Transverse colon (tissue), 4 donors: ENCODE measurements at regions not wholly inside any gene's neighbourhood (a gene's known extent, or its start where the extent isn't known, plus 50 kb on each side); places are given as distances from the start of the nearest gene placed in this dataset.

Experiments
- DNase-seq: peaks from one replicate; pipeline ENCODE4 v3.0.0-alpha.2; 2019
- H3K27ac ChIP-seq, 4 donors: fragments of 200-600 bp; sonication (generic); 2 replicates each; pipeline ENCODE4 v1.5.1; 2016 to 2018; ENCODE audit warnings: inconsistent platforms in 4 of 4
- H3K27me3 ChIP-seq: fragments of 200-600 bp; sonication (generic); 2 replicates; pipeline ENCODE4 v1.5.1; 2017; ENCODE audit warnings: inconsistent platforms
- H3K36me3 ChIP-seq, 4 donors: fragments of 200-600 bp; sonication (generic); 2 replicates each; pipeline ENCODE4 v1.5.1; 2017 to 2019; ENCODE audit warnings: inconsistent platforms in 4 of 4
- H3K4me1 ChIP-seq, 4 donors: fragments of 200-600 bp; sonication (generic); 2 replicates each; pipeline ENCODE4 v1.5.1; 2017 to 2020; ENCODE audit warnings: inconsistent platforms in 4 of 4
- H3K4me3 ChIP-seq, 4 donors: fragments of 200-600 bp; sonication (generic); 1 replicate in 1 of 4; 2 replicates in 3 of 4; pipeline versions ENCODE4 v1.5.1 to v1.6.1; 2017 to 2019; ENCODE audit warnings: inconsistent platforms in 4 of 4
- H3K9me3 ChIP-seq, 2 donors: fragments of 200-600 bp; sonication (generic); 2 replicates each; pipeline ENCODE4 v1.5.1; 2017 to 2019; ENCODE audit warnings: inconsistent platforms in 2 of 2
- EP300 ChIP-seq: sonication (generic); formaldehyde crosslinking; IDR thresholded peaks from one replicate; pipeline ENCODE4 v1.6.1; 2017; ENCODE audit warnings: antibody characterized with exemption, low read depth
- POLR2A ChIP-seq: fragments of 450-650 bp; IDR thresholded peaks from one replicate; pipeline ENCODE4 v1.6.1; 2016; ENCODE audit warnings: antibody characterized with exemption, mild to moderate bottlenecking, moderate library complexity
- POLR2AphosphoS5 ChIP-seq, 3 donors: sonication (generic); formaldehyde crosslinking; IDR thresholded peaks; one replicate each; pipeline ENCODE4 v1.6.1; 2016; ENCODE audit warnings: antibody characterized with exemption in 3 of 3
- WGBS, 2 donors: methylation state at CpG; one replicate each; pipeline ENCODE4 v1.1.5; 2018; ENCODE audit warnings: low coverage in 1 of 2; 5-methylcytosine and 5-hydroxymethylcytosine counted together
- in situ Hi-C, 4 donors: fragments of 200-750 bp; cut with MboI; loops; one replicate each; pipeline versions ENCODE4 v1.15.0 to v1.15.1; 2017; ENCODE audit warnings: low sequenced_read_pairs in 3 of 4, low pct_ligation_motif_present in 1 of 4, low pct_unique_long_range_greater_than_20kb in 1 of 4
- intact Hi-C: fragments of 100-400 bp; cut with DNase I; formaldehyde crosslinking; loops from one replicate; pipeline ENCODE4 v1.15.1; 2023; ENCODE audit warnings: low total_unique reads
- TF ChIP-seq, protein P1 (sequence below), 5 experiments: fragments of 200-600 bp in 3 of 5; fragments of 450-650 bp in 2 of 5; sonication (generic) in 3 of 5; IDR thresholded peaks; 1 replicate in 2 of 5; 2 replicates in 3 of 5; pipeline ENCODE4 v1.5.1; 2016 to 2017; ENCODE audit warnings: antibody characterized with exemption in 5 of 5, inconsistent platforms in 3 of 5, mild to moderate bottlenecking in 2 of 5, moderate library complexity in 1 of 5

DNA sequence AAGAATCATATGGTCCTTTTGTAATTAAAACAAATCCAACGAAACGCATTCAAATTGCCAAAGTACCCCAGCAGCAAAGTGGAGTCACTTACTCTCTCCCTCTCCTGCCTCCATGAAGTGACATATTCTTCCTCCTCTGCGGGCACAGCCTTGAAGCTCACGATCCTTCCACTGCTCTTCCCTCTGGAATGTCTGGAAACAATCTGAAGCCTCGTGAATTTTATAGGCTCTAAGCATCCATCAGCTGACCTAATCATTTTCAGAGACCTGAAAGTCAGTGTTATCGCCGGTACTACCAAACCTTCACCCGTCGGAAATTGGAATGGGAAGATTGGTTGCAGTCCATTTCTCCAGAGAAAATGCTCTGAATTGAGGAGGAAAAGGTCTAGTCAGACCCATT lies 134.5 kb upstream of the FOXF1 start:
- no peaks in the 10 kb centered on the region for H3K27me3 ChIP-seq
- peaks cover 0 to 3% of the 10 kb centered on the region in 2 donors for H3K9me3 ChIP-seq
- peaks cover 0 to 2% (median 0%) of the 10 kb centered on the region in 4 donors for H3K4me1 ChIP-seq
- peak overlapping the region in 2 of 4 donors; percentile 36 to 41 for H3K27ac ChIP-seq
- in situ Hi-C loops (no loop called here), intact Hi-C loops (no loop called here)
- TF ChIP-seq POLR2AphosphoS5 (IDR thresholded peaks at IDR 0.05) (no peak), EP300 (no peak), POLR2A (no peak)
- TF ChIP-seq, protein P1, sequence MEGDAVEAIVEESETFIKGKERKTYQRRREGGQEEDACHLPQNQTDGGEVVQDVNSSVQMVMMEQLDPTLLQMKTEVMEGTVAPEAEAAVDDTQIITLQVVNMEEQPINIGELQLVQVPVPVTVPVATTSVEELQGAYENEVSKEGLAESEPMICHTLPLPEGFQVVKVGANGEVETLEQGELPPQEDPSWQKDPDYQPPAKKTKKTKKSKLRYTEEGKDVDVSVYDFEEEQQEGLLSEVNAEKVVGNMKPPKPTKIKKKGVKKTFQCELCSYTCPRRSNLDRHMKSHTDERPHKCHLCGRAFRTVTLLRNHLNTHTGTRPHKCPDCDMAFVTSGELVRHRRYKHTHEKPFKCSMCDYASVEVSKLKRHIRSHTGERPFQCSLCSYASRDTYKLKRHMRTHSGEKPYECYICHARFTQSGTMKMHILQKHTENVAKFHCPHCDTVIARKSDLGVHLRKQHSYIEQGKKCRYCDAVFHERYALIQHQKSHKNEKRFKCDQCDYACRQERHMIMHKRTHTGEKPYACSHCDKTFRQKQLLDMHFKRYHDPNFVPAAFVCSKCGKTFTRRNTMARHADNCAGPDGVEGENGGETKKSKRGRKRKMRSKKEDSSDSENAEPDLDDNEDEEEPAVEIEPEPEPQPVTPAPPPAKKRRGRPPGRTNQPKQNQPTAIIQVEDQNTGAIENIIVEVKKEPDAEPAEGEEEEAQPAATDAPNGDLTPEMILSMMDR (IDR thresholded peaks at IDR 0.05) = no peak
- 68 to 79% methylated on average over 5 to 9 of the region's 9 CpGs for WGBS, 2 donors
- no peak for DNase-seq
- no peak overlapping the region for H3K4me3 ChIP-seq
- H3K36me3 ChIP-seq = no peaks in the 10 kb centered on the region

- Histone ChIP-seq H3K9me3 (peaks cover 0 to 3% of the 10 kb centered on the region in 2 donors), H3K27me3 (no peaks in the 10 kb centered on the region), H3K4me3 (no peak overlapping the region), H3K27ac (no peak overlapping the region), H3K36me3 (no peaks in the 10 kb centered on the region), H3K4me1 (peaks cover 0 to 2% (median 0%) of the 10 kb centered on the region in 4 donors)
- in situ Hi-C loops (no loop called here), intact Hi-C loops (no loop called here)
- TF ChIP-seq POLR2A (no peak), POLR2AphosphoS5 (IDR thresholded peaks at IDR 0.05) (no peak), EP300 (no peak)
- TF ChIP-seq, protein P1 (IDR thresholded peaks at IDR 0.05) = no peak
- DNase-seq = no peak
- 85 to 100% methylated on average over 2 to 4 of the region's 4 CpGs for WGBS, 2 donors
These were observed 133.5 kb upstream of the FOXF1 start for GRCh38 chr16:86376837-86377236.

- peaks cover 0 to 2% (median 0%) of the 10 kb centered on the region in 4 donors for H3K4me1 ChIP-seq
- no peak overlapping the region for H3K27ac ChIP-seq
- intact Hi-C loops = no loop called here
- in situ Hi-C loops = no loop called here
- TF ChIP-seq POLR2A (no peak), EP300 (no peak), POLR2AphosphoS5 (IDR thresholded peaks at IDR 0.05) (no peak)
- TF ChIP-seq, protein P1 (IDR thresholded peaks at IDR 0.05) = no peak
- WGBS, 2 donors = 80 to 87% methylated on average over 2 to 25 of the region's 27 CpGs
- no peak for DNase-seq
- H3K36me3 ChIP-seq = no peaks in the 10 kb centered on the region
- H3K4me3 ChIP-seq = no peak overlapping the region
- peaks cover 0 to 3% of the 10 kb centered on the region in 2 donors for H3K9me3 ChIP-seq
- H3K27me3 ChIP-seq = no peaks in the 10 kb centered on the region
These were observed 132.9 kb upstream of the FOXF1 start for GRCh38 chr16:86377251-86378022.

- WGBS, 2 donors = 94% methylated on average over 9 of the region's 9 CpGs; no CpG with 5 or more reads in 1 of the 2 donors
- in situ Hi-C loops = no loop called here
These were observed 132.2 kb upstream of the FOXF1 start for GRCh38 chr16:86378128-86378527.

More at GRCh38 chr16:86378128-86378527, 132.2 kb upstream of the FOXF1 start:
- peaks cover 0 to 3% of the 10 kb centered on the region in 2 donors for H3K9me3 ChIP-seq
- no peak overlapping the region for H3K27ac ChIP-seq
- H3K4me1 ChIP-seq = peaks cover 0 to 2% (median 0%) of the 10 kb centered on the region in 4 donors
- no peak overlapping the region for H3K4me3 ChIP-seq
- intact Hi-C loops = no loop called here
- H3K27me3 ChIP-seq = no peaks in the 10 kb centered on the region
- no peak for DNase-seq
- H3K36me3 ChIP-seq = no peaks in the 10 kb centered on the region
- TF ChIP-seq POLR2A = no peak
- TF ChIP-seq, protein P1 (IDR thresholded peaks at IDR 0.05) = no peak
